ENCODE measurements at regions not wholly inside any gene's neighbourhood (a gene's known extent, or its start where the extent isn't known, plus 50 kb on each side); places are given as distances from the start of the nearest gene placed in this dataset.

DNA sequence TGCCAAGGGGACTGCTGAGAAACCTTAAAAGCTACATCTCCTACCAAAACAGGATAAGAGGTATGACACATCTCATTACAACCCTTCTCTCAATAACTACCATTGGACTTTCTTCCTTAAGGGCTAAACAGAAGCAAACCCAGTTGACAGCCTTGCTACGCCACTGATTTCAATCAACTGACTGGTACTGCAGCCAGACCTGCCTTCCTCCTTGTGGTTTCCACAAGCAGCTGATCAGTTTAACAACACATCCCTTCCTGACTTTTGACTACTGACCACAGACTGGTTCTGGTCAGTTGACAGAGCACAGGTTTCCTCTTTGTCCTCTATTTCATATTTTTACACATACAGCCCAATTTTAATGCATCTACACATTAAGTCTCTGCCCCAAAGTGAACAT is 108.8 kb downstream of the ADAMTS1 start:
- DNase-seq, result no peak

DNA sequence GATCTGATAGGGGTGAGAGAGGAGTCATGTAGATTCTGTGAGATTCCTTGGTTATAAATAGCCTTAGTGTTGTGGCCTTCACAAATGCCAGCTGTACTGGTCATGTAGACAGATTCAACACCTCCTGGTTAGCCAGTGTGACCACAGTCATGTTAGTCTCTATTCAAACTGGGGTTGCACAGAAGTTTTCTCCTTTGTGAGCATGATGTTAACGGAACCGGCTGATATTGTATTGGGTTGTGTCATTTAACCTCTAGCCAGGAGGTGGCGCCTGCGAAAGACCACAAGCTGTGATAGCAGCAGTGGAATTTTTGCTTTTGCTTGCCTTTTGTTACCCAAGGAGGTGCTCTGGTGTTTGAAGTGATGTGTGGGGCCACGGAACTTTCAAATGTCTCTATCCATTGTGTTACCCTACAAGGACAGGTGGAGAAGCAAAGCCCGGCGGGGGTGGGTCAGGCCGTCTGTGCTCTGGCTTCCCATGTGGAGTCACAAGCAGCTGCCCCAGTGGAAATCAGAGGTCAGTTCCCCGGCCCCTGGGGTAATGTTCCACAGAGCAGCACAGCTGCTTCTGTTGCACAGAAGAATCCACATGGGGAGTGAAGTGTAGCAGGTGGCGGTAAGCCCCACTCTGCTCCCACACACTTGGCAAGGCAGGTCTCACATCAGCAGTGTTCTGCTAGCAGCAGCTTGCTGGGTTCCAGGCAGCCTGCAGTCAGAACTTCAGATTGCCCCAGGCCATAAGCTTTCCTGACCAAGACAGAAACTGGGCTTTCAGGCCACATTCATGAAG is 112.6 kb downstream of the ADAMTS1 start:
- peak; percentile 45 for DNase-seq

DNA sequence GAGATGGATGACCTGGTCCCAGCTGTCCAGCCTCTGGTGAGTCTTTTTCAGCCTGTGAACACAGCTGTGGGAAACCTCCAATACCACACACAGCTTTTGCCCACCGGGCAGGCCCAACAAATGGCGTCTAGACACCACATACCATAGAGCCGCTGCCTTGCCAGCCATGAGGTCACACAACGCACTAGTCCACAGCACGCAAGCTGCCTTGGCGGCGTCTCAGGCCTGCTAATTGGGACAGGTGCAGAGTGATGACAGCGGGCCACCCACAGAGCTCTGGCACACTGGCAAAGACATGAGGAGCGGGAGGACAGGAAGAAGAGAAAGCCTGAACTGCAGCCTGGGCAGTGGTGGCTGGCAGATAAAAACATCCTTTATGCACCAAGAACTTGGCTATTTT is 125.5 kb downstream of the ADAMTS1 start:
- DNase-seq, result no peak

DNA sequence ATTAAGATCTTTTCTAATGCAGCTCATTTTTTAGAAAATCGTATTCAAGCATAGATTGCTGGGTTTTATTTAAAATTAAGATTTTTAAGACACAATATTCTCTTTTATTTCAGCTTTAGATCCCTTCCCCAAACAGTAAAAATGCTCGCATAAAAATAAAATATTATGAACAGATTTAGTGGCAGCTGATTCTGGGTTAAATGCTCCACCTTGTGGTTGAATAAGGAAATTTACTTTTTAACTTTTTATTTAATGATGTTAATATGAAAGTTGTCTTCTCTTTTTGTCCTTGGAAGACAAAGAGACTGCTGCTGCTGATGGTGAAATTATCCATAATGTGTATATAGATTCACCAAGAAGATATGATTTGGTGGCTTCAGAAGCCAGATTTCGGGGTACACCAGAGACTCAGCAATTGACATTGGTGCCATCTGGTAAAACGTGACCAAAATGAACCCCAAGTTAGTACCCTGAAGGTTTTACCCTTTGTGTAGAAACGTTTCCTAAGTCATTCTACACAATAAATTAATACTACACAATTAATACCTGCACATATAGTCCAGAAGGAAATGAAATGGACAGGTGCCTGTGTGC is 128.0 kb downstream of the ADAMTS1 start:
- no peak for DNase-seq

DNA sequence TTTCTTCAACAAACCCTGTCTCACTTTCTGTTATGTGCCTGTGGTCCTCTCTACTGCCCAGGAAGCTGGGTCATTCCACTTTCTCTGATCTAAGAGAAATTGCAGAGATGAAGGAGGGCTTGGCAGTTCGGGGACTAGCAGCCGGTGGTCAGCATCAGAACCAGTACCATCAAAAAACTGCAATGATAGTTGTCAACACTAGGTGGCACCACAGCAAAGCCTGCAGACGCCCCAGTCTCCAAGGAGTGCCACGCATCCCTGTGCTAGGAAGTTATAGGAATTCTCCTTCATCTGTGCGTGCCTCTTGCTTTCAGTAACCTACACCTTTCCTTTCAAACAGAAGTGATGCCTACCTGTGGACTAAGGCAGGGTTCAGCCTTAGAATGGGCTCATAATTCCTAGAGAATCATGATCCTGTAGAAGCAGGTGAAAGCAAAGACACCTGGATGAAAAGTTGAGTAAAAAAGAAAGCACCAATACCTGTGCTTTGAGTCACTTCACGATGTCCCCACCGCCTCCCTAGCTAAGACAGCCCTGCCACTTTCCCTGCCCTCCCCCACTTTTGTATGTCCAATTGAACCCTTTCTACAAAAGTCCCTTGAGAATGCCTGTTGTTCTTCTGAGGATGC is 129.2 kb downstream of the ADAMTS1 start:
- peak; percentile 39 for DNase-seq

DNA sequence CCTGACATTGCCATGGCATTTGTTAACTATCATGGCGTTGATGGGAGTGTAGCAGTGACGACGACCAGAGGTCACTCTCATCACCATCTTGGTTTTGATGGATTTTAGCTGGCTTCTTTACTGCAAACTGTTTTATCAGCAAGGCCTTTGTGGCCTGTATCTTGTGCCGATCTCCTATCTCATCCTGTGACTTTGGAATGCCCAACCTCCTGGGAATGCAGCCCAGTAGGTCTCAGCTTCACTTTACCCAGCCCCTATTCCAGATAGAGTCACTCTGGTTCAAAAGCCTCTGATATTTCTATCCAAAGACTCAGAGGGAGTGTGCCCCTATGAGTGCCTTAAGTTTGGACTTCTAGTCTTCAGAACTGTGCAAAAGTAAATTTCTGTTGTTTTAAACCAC is 130.1 kb downstream of the ADAMTS1 start:
- DNase-seq, result no peak

DNA sequence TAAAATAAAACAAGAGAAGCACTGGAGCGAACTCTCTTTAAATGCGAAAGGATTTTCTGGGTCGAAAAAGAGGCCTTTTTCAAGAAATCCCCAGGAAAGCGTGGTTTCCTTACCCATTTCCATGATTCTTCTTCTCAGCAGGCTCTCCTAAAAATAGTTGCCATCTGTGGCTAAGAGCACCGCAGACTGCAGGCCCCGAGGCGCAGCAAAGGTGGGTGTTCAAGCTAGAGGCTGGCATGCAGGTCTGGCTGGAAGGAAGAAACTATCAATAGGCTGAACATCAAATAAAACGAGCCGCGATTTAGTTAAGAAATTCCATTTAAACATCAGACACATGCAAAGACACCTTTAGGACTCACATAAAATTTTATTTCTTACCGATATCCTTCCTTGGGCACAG is 135.1 kb downstream of the ADAMTS1 start:
- no peak for DNase-seq

DNA sequence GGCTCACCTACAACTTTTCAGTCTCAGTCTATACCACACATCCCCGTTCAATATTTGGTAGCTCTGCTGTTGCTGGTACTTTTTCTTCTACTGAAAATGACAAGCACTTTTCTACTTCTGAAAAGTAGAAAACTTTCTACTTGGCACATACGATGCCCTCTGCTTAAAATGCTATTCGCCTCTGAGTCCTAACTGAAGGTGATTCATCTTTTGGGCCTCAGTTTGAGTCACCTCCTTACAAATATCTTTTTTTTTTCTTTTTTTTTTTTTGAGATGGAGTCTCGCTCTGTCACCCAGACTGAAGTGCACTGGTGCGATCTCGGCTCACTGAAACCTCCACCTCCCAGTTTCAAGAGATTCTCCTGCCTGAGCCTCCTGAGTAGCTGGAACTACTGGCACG is 136.0 kb upstream of the CYYR1 start:
- DNase-seq, result no peak

DNA sequence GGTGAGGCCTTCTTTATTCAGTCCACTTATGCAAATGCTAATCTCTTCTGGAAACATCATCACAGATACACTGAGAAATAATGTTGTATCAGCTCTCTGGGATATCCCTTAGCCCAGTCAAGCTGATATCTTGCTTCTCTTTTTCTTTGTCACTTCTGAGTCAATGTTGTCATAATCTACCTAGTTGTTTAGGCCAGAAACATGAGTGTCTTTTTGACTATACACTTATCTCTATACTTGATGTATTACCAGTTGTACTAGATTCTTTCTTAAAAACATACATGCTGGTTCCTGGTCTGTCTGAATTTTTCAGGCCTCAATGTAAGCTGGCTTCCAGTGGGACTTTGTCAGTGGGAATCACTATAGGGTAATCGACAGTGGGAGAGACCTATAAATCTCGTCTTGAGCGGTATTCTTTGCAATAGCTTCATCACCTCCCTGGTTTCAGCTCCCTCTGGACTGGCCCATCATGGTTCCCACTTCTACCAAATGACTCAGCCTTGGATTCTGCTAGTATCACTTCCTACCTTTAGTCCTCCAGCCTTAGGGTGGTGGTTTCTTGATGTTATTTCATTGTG is 135.2 kb upstream of the CYYR1 start:
- no peak for DNase-seq

DNA sequence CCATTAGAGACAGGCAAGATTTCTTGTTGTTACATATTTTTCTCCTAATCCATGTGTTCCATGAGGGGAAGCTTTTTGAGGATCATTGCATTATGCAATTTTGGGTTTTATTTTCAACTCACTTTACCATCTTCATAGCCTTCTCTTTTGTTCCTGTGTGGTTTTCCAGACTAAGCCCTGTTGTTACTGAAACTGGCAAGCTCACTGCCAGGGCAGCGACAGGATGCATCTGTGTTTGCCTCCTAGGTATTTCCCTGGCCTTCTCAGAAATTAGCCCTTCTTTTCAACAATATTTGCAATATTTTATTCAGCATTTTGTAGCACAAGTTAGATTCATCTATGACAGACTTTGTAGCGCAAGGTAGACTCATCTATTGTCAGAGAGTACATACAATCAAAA is 134.2 kb upstream of the CYYR1 start:
- no peak for DNase-seq

DNA sequence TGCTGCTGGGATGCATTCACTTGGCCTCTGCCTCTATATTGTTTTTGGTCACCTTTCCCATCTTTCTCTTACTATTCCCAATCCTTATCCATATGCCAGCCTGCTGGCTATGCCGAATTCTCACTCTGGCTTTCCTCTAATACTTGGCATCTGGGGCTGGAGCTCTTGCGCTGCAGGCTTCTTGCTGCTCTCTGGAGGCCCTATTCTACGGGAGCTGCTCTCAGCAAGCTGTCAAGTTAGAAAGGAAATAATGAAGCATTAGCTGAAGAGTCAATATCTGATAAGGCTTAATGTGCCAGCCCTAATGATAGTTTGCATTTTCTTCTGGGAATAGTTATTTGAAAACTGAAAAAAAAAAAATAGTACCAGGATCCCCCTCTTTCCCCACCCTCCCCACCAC is 125.3 kb upstream of the CYYR1 start:
- no peak for DNase-seq

DNA sequence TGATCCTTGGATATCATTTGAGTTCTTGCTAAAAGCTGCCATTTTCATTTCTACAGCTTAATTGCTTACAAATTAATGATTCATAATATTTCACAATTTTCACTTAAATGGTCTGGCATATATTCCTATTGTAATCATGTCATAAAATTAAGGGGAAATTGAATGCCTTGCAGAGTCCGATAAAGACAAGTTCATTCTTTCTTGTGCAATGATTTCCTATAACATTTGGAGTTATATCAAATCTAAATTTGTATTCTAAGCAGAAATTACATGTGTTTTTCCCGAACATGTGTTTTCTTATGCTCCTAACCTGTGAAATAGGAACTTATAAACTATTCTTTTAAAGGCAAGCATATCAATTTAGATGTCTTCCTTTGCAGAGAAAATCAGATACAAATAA is 118.3 kb upstream of the CYYR1 start:
- no peak for DNase-seq

DNA sequence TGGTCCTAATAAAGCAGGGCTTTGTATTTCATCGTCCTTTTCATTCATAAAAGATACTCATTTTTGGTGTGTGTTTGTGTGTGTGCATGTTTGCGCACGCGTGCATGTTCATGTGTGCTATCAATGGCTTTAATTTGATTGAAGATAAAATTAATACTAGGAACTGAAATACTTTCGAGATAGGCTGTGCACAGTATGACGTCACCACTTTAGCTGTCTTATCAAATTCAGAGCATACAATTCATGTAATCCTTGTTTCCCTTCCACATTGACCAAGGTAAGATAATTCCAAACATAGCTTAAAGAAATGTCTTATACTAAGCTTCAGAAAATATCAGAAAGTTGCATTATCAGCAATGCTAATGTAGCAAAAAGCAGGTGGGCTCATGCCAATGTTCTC is 113.6 kb upstream of the CYYR1 start:
- DNase-seq, result no peak

DNA sequence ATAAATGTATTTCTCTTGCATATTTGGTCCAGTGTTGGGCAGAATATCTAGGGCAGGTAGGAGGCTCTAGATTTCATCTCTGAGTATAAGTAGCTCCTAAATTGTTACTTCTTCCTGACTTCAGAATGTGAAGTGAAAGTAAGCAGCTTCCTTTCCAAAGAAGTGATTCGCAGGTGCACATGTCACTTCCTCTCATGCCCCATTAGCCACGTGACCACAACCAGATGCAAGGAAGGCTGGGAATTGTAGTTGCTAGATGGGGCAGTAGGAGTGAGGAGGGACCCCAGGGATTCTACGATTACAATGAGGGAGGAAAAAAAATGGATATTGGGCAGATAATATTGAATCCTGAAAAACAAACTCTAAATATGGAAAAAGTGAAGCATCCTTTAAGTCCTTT is 113.2 kb upstream of the CYYR1 start:
- DNase-seq, result peak; percentile 21

DNA sequence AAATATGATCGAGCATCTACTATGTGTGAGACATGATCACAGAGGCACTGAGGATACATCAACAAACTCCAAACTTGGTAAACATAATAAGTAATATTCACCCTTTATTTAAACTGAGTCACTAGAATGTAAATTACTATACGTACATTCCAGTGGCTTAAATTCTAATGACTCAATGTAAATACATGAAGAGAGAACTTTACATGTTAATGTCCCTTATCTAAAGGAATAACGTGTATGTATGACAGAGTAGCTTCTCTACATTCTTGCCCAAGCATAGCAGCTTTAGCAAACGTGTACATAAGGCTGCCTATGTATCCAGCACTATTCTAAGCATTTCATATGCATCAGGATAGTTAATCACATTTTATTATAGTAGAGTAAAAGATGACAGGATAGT is 111.8 kb upstream of the CYYR1 start:
- DNase-seq, result no peak

DNA sequence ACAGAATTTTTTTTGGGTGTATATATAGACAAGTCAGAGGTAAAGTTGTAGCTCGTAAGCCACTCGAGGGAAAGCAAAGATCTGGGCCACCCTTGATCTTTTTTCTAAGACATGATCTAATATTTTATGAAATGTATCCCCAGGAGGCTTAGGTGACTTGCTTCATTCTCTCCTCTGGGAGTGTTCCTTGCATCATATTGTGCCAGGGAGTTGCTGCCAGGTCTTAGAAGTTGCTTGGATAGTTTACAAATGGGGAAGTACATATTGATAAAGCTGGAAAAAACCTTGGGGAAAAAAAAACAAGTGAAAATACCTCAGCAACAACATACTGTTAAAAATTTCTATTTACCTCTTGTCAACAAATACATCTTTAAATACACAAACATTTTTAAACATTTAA is 110.9 kb upstream of the CYYR1 start:
- no peak for DNase-seq

DNA sequence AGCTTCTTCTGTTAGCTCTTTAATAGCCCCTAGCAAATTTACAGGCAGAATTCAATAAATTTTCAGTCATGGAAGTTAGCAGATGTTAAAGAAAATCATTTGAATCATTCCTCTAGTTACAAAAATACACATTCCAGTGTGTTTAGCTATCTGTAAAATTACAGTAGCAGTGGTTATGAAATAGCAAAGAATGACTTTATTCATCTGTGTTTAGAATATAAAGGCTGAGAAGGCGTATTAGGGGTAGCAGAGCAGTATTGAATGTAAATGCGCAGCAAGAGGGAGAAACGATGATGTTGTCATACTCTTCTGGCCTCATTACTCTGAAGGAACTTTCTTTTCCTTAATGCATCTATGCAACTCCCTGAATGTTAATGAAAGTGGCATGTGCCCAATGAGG is 106.2 kb upstream of the CYYR1 start:
- DNase-seq, result no peak

DNA sequence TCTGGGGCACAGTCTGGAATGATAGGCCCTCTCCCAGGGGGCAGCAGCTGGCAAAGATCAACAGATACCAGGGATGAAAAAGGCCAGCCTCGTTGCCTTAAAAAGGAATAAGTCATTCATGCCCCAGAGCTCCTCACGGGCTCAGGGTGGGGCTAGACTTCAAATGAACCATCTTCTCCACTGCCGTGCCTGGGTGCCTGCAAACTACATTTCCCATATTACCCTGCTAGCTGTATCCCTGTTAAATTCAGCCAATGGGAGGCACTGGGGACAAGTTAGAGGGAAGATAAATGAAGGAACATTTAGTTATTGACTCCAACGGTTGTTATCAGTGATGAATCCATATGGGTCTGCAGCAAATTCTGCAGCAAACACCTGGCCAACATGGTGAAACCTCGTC is 101.2 kb upstream of the CYYR1 start:
- no peak for DNase-seq

DNA sequence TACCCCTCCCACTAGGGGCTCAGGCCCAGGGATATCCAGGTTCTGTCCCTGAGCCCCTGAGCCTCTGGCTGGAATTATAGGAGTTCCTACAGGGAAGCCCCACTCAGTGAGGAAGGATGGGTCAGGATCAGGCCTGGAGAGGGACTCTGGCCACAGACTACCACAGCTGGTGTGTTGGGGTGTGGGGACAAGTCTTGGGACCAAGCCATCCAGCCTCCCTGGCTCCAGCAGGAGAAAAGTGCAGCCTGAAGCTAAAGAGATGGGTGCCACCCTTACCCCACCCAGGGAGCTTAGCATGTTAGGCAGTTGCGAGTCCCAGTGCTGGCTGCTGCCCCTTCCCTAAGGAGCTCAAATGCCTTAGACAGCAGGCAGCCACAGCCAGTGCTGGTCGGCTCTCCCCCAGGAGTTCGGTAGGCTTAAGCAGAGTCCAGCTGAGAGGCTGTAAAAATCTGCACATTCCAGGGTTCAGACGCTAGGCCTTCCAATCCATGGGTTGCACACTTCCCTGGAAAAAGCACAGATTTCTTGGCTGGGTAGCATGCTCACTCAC is 96.2 kb upstream of the CYYR1 start:
- DNase-seq, result no peak

DNA sequence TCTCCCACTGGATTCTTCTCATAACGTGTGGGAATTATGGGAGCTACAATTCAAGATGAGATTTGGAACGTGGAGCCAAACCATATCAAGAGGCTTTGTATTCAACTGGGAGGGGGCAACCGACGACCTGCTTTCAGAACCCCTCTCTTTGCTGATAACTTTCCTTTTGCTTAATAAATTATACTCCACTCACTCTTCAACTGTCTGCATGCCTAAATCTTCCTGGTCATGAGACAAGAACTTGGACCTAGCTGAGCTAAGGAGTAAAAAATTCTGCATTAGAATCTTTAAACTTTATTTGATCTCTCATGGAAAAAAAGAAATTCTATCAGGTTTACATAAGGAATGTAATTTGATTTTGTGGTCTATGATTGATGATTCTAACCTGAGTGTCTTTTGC is 86.7 kb upstream of the CYYR1 start:
- DNase-seq, result no peak

DNA sequence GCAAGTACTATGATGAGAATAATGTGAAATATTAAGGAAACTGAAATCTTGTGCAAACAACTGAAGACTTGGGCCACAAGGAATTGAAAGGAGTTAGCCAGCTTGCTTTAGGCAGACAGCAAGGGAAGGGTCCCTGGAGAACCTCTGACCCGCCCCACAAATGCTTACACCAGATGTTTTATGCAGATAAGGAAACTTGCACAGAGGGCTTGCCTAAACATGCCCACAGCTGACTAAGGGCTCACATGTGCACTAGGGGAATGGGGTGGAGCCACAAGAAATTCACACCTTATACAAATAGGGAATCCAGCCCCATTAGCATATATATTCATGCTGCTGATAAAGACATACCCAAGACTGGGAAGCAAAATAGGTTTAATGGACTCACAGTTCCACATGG is 86.1 kb upstream of the CYYR1 start:
- no peak for DNase-seq

DNA sequence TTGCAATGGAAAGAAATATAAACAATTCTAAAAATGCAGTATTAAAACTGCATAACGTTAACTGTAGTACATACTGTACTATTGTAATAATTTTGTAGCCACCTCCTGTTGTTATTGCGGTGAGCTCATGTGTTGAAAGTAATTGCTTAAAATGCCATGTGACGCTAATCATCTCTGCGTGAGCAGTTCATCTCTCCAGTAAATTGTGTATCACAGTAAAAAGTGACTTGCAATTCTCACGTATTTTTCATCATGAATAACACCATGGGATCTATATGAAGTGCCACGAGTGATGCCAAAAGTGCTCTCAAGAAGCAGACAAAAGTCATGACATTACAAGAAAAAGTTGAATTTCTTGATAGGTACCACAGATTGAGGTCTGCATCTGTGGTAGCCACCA is 82.4 kb upstream of the CYYR1 start:
- no peak for DNase-seq

DNA sequence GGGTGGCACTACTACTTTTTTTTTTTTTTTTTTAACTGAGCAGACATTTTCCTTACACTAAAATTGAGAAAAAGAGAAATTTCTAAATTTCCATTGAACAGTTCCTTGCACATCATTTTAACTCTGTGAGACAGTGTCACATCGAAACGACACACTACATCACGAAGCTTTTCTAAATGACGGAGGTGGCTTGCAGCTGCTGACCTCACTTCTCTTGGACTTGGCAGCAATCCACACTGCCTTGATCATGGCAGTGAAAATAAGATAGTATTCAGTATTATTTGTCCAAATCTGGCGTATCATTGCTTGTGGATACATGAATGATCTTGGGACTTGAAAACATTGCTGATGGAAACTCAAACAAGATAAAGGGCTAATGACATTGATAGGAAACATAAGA is 80.3 kb upstream of the CYYR1 start:
- DNase-seq, result no peak

DNA sequence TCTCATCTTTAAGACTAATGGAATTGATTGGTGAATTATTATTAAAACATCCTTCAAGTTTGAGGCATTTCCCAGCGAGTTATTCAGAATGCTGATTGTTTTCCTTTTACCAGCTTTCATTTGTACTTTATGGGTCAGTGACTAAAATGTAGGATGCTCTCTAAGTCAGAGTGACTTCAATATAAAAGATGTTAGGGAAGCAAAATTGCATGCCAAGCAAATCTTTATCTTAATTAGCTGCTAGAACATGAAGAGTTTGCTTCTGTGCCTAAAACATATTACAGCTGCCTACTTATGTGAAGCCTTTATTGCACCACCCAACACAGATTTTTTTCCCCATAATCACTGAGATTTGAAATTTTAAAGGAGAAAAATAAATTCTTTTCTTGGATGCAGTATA is 79.8 kb upstream of the CYYR1 start:
- no peak for DNase-seq
